ENCODE measurements at regions not wholly inside any gene's neighbourhood (a gene's known extent, or its start where the extent isn't known, plus 50 kb on each side); places are given as distances from the start of the nearest gene placed in this dataset.

GRCh38 chr6:22668717-22669116 lies 99.4 kb downstream of the HDGFL1 start:
- no peaks in the 10 kb centered on the region for H3K9me3 ChIP-seq (ENCODE audit: control insufficient read depth in 2 of 3, insufficient read depth in 1 of 3, low read length in 3 of 3)
- no peak overlapping the region for H3K27ac ChIP-seq (ENCODE audit: low read depth in 2 of 2, low read length in 2 of 2)
- TF ChIP-seq CTCF (IDR thresholded peaks at IDR 0.05; ENCODE audit: borderline replicate concordance, extremely low read depth, insufficient read depth), result no peak
- H3K9ac ChIP-seq (ENCODE audit: low read length in 3 of 3), result no peak overlapping the region
- H3K27me3 ChIP-seq (ENCODE audit: control insufficient read depth, insufficient read depth, low read length), result no peaks in the 10 kb centered on the region
- H3K4me1 ChIP-seq (ENCODE audit: control insufficient read depth in 2 of 3, insufficient read depth in 2 of 3, low read depth in 1 of 3, low read length in 3 of 3), result no peaks in the 10 kb centered on the region
- H3K4me3 ChIP-seq (ENCODE audit: low read length in 3 of 3), result no peak overlapping the region
- no peaks in the 10 kb centered on the region for H3K36me3 ChIP-seq (ENCODE audit: control insufficient read depth in 2 of 3, insufficient read depth in 3 of 3, low read length in 3 of 3)
- FAIRE-seq (no peak), DNase-seq (no peak)
- intact Hi-C loops (cut with DNase I), result no loop called here

GRCh38 chr6:22670605-22671004 lies 101.2 kb downstream of the HDGFL1 start:
- no peak for TF ChIP-seq CTCF (IDR thresholded peaks at IDR 0.05; ENCODE audit: borderline replicate concordance, extremely low read depth, insufficient read depth)
- H3K4me3 ChIP-seq (ENCODE audit: low read length in 3 of 3), result no peak overlapping the region
- peak; percentile 19 for FAIRE-seq
- H3K27me3 ChIP-seq (ENCODE audit: control insufficient read depth, insufficient read depth, low read length), result no peaks in the 10 kb centered on the region
- H3K36me3 ChIP-seq (ENCODE audit: control insufficient read depth in 2 of 3, insufficient read depth in 3 of 3, low read length in 3 of 3), result no peaks in the 10 kb centered on the region
- no peak overlapping the region for H3K9ac ChIP-seq (ENCODE audit: low read length in 3 of 3)
- H3K4me1 ChIP-seq (ENCODE audit: control insufficient read depth in 2 of 3, insufficient read depth in 2 of 3, low read depth in 1 of 3, low read length in 3 of 3), result no peaks in the 10 kb centered on the region
- no peaks in the 10 kb centered on the region for H3K9me3 ChIP-seq (ENCODE audit: control insufficient read depth in 2 of 3, insufficient read depth in 1 of 3, low read length in 3 of 3)
- intact Hi-C loops (cut with DNase I), result no loop called here
- DNase-seq, result no peak
- H3K27ac ChIP-seq (ENCODE audit: low read depth in 2 of 2, low read length in 2 of 2), result no peak overlapping the region

DNA sequence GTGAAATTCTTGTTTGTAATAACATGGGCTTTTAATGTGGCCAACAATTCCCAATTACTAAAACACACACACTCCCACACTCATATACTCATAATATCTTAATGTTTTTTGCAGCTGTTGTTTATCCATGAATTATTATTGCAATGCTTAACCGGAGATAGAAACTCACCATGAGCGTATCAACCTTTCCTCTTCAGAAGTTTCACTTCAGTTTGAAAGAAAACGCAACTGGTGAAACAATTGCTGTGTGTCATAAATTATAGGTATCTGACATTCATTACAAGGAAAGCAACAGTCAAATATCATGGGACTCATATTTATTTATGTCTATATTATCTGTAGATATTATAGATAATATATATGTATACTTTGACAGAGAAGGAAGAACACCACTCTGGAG lies 104.1 kb downstream of the HDGFL1 start:
- no peak for FAIRE-seq
- no peak overlapping the region for H3K4me3 ChIP-seq (ENCODE audit: low read length in 3 of 3)
- no peaks in the 10 kb centered on the region for H3K36me3 ChIP-seq (ENCODE audit: control insufficient read depth in 2 of 3, insufficient read depth in 3 of 3, low read length in 3 of 3)
- no peaks in the 10 kb centered on the region for H3K9me3 ChIP-seq (ENCODE audit: control insufficient read depth in 2 of 3, insufficient read depth in 1 of 3, low read length in 3 of 3)
- H3K27me3 ChIP-seq (ENCODE audit: control insufficient read depth, insufficient read depth, low read length), result no peaks in the 10 kb centered on the region
- intact Hi-C loops (cut with DNase I), result no loop called here
- no peaks in the 10 kb centered on the region for H3K4me1 ChIP-seq (ENCODE audit: control insufficient read depth in 2 of 3, insufficient read depth in 2 of 3, low read depth in 1 of 3, low read length in 3 of 3)
- H3K27ac ChIP-seq (ENCODE audit: low read depth in 2 of 2, low read length in 2 of 2), result no peak overlapping the region
- TF ChIP-seq CTCF (IDR thresholded peaks at IDR 0.05; ENCODE audit: borderline replicate concordance, extremely low read depth, insufficient read depth), result no peak
- no peak overlapping the region for H3K9ac ChIP-seq (ENCODE audit: low read length in 3 of 3)
- DNase-seq, result no peak

- Histone ChIP-seq H3K9me3 (ENCODE audit: control insufficient read depth in 2 of 3, insufficient read depth in 1 of 3, low read length in 3 of 3) (no peaks in the 10 kb centered on the region), H3K36me3 (ENCODE audit: control insufficient read depth in 2 of 3, insufficient read depth in 3 of 3, low read length in 3 of 3) (no peaks in the 10 kb centered on the region), H3K4me1 (ENCODE audit: control insufficient read depth in 2 of 3, insufficient read depth in 2 of 3, low read depth in 1 of 3, low read length in 3 of 3) (no peaks in the 10 kb centered on the region), H3K27ac (ENCODE audit: low read depth in 2 of 2, low read length in 2 of 2) (no peak overlapping the region), H3K4me3 (ENCODE audit: low read length in 3 of 3) (no peak overlapping the region), H3K27me3 (ENCODE audit: control insufficient read depth, insufficient read depth, low read length) (no peaks in the 10 kb centered on the region), H3K9ac (ENCODE audit: low read length in 3 of 3) (no peak overlapping the region)
- DNase-seq (no peak), FAIRE-seq (no peak)
- intact Hi-C loops (cut with DNase I), result no loop called here
- no peak for TF ChIP-seq CTCF (IDR thresholded peaks at IDR 0.05; ENCODE audit: borderline replicate concordance, extremely low read depth, insufficient read depth)
Measured at GRCh38 chr6:22680950-22681349, 111.6 kb downstream of the HDGFL1 start.
